Right atrium auricular region (tissue), 2 donors: ENCODE measurements at regions not wholly inside any gene's neighbourhood (a gene's known extent, or its start where the extent isn't known, plus 50 kb on each side); places are given as distances from the start of the nearest gene placed in this dataset.
A peak's percentile ranks its signal among the peaks of the same experiment; 100 is the strongest.

Experiments used
- DNase-seq: peaks from one replicate; pipeline ENCODE4 v3.0.0-alpha.2; 2019; ENCODE audit warnings: low spot score
- H3K27ac ChIP-seq, 2 donors: fragments of 200-600 bp; sonication (generic); 1 replicate in 1 of 2; 2 replicates in 1 of 2; pipeline ENCODE4 v1.5.1; 2016 to 2019
- H3K27me3 ChIP-seq, 2 donors: fragments of 200-600 bp; sonication (generic); one replicate each; pipeline versions ENCODE4 v1.5.1 to v1.6.0; 2017 to 2019
- H3K36me3 ChIP-seq: fragments of 200-600 bp; sonication (generic); one replicate; pipeline ENCODE4 v1.5.1; 2016
- H3K4me1 ChIP-seq, 2 donors: fragments of 200-600 bp; sonication (generic); one replicate each; pipeline versions ENCODE4 v1.5.1 to v1.6.0; 2017 to 2019
- H3K4me3 ChIP-seq, 2 donors: fragments of 200-600 bp; sonication (generic); 1 replicate in 1 of 2; 2 replicates in 1 of 2; pipeline ENCODE4 v1.5.1; 2017 to 2019; ENCODE audit warnings: mild to moderate bottlenecking in 1 of 2, moderate library complexity in 1 of 2
- H3K9me3 ChIP-seq, 2 donors: fragments of 200-600 bp; sonication (generic); one replicate each; pipeline ENCODE4 v1.5.1; 2019
- TF ChIP-seq, protein P1 (sequence below), 2 donors: fragments of 200-600 bp; sonication (generic); IDR thresholded peaks; one replicate each; pipeline ENCODE4 v1.5.1; 2019; ENCODE audit warnings: antibody characterized with exemption in 2 of 2

DNA sequence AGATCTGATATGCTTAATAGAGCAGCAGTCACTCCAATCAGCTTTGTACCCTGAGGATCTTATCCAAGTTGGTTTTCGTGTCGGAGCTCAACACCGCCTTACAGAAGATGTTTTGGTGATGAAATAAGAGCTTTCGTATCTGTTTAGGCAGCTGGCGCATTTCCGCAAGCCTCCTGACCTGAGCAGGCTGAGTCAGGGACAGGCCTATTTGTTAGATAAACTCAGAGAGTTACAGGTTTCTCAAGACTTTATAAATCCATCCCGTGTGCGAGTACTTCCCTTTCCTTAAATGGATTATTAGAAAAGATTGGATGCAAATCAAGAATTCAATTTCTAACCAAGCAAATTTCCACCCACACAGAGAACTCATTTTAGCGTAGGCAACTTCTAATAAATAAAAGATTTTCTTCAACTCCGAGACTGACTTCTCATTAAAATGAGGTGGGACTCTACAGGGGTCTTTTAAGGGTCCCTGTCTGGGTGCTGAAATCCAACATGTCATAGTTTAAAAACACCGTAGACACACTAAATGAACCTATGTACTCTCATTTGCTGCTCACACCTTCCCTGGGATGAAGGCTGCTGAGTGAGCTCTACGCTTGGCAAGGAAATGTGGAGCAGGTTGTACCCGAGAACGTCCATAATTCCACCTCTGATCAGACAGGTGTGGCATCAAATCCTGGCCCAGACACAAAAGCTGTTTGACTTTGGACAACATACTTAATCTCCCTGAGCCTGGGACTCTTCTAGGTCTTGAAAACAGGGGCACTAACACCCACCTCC lies 106.9 kb upstream of the F3 start:
- Histone ChIP-seq H3K27ac (no peak overlapping the region), H3K36me3 (no peaks in the 10 kb centered on the region), H3K4me1 (peaks cover 0 to 15% of the 10 kb centered on the region in 2 donors), H3K4me3 (no peak overlapping the region), H3K27me3 (no peaks in the 10 kb centered on the region), H3K9me3 (no peaks in the 10 kb centered on the region)
- DNase-seq = peak; percentile 81
- TF ChIP-seq, protein P1, sequence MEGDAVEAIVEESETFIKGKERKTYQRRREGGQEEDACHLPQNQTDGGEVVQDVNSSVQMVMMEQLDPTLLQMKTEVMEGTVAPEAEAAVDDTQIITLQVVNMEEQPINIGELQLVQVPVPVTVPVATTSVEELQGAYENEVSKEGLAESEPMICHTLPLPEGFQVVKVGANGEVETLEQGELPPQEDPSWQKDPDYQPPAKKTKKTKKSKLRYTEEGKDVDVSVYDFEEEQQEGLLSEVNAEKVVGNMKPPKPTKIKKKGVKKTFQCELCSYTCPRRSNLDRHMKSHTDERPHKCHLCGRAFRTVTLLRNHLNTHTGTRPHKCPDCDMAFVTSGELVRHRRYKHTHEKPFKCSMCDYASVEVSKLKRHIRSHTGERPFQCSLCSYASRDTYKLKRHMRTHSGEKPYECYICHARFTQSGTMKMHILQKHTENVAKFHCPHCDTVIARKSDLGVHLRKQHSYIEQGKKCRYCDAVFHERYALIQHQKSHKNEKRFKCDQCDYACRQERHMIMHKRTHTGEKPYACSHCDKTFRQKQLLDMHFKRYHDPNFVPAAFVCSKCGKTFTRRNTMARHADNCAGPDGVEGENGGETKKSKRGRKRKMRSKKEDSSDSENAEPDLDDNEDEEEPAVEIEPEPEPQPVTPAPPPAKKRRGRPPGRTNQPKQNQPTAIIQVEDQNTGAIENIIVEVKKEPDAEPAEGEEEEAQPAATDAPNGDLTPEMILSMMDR (IDR thresholded peaks at IDR 0.05) = no peak

DNA sequence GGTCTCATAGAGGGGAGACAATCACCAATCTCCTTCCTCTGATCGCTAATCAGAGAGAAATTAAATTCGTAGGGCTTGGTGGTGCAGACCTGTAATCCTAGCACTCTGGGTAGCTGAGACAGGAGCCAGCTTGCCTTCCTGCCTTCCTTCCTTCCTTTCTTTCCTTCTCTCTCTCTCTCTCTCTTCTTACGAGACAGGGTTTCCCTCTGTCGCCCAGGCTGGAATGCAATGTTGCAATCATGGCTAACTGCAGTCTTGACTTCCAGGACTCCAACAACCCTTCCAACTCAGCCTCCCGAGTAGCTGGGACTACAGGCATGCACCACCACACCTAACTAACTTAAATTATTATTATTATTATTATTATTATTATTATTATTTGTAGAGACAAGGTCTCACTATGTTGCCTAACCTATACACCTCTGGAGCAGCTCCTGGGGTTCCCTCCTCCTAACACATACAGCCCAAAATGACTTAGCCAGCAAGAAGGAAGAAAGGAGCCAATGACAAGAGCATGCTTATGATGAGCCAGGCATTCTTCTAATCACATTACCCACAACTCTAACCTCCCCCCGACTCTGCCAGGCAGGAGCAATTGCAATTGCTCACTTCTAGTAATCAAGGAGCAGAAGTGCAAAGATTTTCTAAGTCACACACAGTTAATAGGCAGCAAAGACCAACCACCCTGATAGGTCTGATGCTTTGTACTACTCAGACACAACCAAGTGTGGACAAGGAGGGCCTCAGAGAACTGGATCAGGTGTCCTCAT lies 105.4 kb upstream of the F3 start:
- Histone ChIP-seq H3K27me3 (no peaks in the 10 kb centered on the region), H3K9me3 (no peaks in the 10 kb centered on the region), H3K4me3 (no peak overlapping the region), H3K36me3 (no peaks in the 10 kb centered on the region), H3K4me1 (peaks cover 0 to 12% of the 10 kb centered on the region in 2 donors), H3K27ac (no peak overlapping the region)
- TF ChIP-seq, protein P1 (IDR thresholded peaks at IDR 0.05) = no peak
- DNase-seq = no peak

DNA sequence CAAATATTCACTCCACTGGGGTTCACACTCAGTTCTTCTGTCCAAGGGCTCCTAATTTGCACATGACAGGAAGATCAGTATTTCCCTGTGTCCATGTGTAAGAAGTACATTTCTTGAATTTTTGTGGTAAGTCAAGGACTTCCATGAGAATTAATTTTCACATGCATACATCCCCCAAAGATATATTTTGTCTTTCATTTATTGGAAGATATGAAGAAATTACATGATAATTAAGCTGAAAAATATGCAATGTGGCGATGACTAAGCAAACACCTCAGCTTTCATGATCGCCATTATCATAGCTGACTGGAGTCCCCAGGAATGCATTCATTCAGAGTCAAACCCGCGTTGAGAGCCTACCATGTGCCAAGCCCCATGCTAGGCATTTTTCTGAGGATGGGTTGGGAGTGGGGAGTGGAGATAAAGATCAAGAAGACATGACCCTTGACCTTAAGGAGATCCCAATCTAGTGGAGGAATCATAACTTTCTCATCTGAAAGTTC lies 104.6 kb upstream of the F3 start:
- Histone ChIP-seq H3K4me3 (no peak overlapping the region), H3K27me3 (no peaks in the 10 kb centered on the region), H3K4me1 (peaks cover 0 to 12% of the 10 kb centered on the region in 2 donors), H3K27ac (no peak overlapping the region), H3K9me3 (no peaks in the 10 kb centered on the region), H3K36me3 (no peaks in the 10 kb centered on the region)
- TF ChIP-seq, protein P1 (IDR thresholded peaks at IDR 0.05) = no peak
- no peak for DNase-seq

DNA sequence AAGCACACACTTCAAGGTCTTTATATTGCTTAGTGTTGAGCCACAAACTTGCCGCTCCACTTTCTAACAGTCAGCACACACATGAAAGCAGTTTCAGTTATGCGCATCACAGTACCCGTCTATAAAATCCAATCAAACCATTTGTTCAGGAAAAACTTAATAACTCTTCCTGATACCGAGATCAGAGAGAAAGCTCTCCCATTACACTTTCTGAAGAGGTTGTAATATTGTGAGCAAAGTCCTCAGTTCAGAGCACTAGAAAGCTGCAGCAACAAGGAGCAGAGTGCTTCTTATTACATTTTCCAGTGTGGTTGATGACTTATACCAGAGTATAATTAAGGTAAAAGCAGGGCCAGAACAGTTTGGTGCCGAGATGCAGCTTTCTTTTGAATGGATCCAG lies 102.8 kb upstream of the F3 start:
- Histone ChIP-seq H3K27me3 (no peaks in the 10 kb centered on the region), H3K36me3 (no peaks in the 10 kb centered on the region), H3K4me1 (peaks cover 0 to 12% of the 10 kb centered on the region in 2 donors), H3K4me3 (no peak overlapping the region), H3K9me3 (no peaks in the 10 kb centered on the region), H3K27ac (no peak overlapping the region)
- no peak for DNase-seq
- TF ChIP-seq, protein P1 (IDR thresholded peaks at IDR 0.05) = no peak

DNA sequence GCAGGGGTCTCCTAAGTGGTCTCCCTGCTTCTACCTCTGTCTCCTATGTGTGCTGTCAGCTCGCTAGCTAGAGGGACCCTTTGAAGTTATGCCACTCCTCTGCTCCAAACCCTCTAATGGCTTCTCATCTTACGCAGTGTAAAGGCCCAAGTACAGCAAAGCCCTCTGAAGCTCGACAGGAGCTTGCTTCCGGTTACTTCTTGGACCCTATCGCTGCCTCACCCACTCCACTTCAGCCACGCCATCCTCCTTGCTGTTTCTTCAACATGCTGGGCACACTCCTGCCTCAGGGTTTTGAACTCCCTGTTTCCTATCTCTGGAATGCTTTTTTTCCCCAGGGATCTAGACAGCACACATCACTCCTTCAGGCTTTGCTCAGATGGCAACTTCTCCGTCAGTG lies 102.3 kb upstream of the F3 start:
- H3K4me3 ChIP-seq = no peak overlapping the region
- H3K9me3 ChIP-seq = no peaks in the 10 kb centered on the region
- H3K27ac ChIP-seq = no peak overlapping the region
- no peaks in the 10 kb centered on the region for H3K27me3 ChIP-seq
- TF ChIP-seq, protein P1 (IDR thresholded peaks at IDR 0.05) = no peak
- H3K36me3 ChIP-seq = no peaks in the 10 kb centered on the region
- DNase-seq = no peak
- peaks cover 0 to 9% of the 10 kb centered on the region in 2 donors for H3K4me1 ChIP-seq
